ENCODE measurements at regions not wholly inside any gene's neighbourhood (a gene's known extent, or its start where the extent isn't known, plus 50 kb on each side); places are given as distances from the start of the nearest gene placed in this dataset.

GRCh38 chr5:158255609-158256008, 396.7 kb upstream of the CLINT1 start:
- TF ChIP-seq CTCF (IDR thresholded peaks at IDR 0.05): no peak
- no peak for TF ChIP-seq POLR2A (IDR thresholded peaks at IDR 0.05)

All from thyroid gland (tissue), 4 donors.